Activated gamma-delta T cell treated with Interleukin-2 at 50 U/mL for 16 hours (primary cell): ENCODE measurements at regions not wholly inside any gene's neighbourhood (a gene's known extent, or its start where the extent isn't known, plus 50 kb on each side); places are given as distances from the start of the nearest gene placed in this dataset.
"Not testable (repeated sequence)": the region's sequence is repeated elsewhere in the genome, so short reads cannot be mapped to it uniquely, and the experiment has no call there.

Experiments
- DNase-seq: peaks from one replicate; pipeline ENCODE4 v3.0.0-alpha.2; 2020

GRCh38 chr14:21874167-21874566, 200.5 kb upstream of the OR4E1 start:
- DNase-seq, result peak; percentile 18

- DNase-seq, result peak; percentile 79
Measured at GRCh38 chr14:21868442-21869046, 194.9 kb upstream of the OR4E1 start.

DNA sequence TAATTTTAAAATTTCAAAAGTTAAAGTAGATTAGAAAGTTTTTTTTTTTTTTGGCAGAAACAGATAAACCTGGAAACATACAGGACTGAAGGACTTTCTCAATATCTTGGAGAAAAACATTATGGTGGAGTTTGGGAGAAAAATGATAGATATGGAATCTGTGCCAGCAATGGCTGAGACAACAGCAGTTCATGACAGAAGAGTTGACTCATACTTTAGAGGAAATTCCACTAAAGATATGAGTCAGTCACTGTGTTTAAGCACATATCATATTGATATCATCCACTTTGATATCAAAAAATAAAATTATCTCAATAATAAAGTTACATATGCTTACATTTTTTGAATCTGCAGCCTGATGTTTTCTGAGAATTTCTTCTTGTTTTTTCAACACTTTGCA, 193.9 kb upstream of the OR4E1 start:
- no peak for DNase-seq

DNA sequence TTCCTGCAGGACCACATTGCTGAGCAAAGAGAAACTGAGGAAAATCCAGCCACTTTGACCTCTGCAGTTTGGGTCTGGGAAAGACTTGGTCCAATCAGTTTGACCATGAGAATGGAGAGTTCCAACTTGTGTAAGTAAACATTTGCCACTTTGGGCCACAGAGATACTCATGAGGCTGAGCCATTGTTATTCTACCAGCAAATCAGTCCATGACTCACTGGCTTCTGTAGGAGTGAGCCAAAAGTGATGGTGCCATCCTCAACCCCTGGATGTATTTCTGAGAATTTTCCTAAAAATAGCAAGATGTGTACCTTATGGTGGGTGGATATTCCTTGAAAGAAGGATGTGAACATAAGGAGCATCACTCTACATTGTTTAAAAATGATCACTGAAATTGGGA, 192.9 kb upstream of the OR4E1 start:
- DNase-seq, result no peak

DNA sequence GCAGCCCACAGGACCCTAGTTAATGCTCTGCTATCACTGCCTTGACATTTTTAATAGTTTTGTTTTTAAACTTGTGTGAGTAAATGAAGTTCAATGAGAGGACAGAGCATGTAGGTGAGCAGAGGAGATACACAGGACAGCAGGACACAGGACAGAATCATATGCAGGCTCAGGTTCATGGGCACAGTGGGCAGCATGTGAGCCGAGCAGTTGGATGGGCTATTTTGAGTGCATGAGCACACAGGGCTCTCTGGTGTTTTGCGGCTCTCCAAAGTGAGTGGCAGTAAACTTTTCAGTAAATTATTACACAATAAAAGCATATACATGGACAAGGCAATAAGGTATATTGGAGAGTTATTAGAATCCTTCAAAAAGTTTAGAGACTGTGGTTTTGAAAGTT, 189.7 kb upstream of the OR4E1 start:
- DNase-seq, result no peak

GRCh38 chr14:21861153-21861552, 187.5 kb upstream of the OR4E1 start:
- no peak for DNase-seq

GRCh38 chr14:21860172-21860571, 186.6 kb upstream of the OR4E1 start:
- DNase-seq, result peak; percentile 22

DNA sequence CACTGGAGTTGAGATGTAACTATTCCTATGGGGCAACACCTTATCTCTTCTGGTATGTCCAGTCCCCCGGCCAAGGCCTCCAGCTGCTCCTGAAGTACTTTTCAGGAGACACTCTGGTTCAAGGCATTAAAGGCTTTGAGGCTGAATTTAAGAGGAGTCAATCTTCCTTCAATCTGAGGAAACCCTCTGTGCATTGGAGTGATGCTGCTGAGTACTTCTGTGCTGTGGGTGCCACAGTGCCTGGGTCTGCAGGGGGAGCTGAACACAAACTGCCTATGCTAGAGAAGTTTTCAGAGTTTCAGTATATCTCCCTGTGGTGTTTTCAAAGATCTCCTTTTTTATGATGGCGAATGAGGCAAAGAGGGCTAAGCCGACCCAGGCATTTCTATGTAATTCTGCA, 179.2 kb upstream of the OR4E1 start:
- no peak for DNase-seq

GRCh38 chr14:21852061-21852664, 178.5 kb upstream of the OR4E1 start:
- peak; percentile 69 for DNase-seq

DNA sequence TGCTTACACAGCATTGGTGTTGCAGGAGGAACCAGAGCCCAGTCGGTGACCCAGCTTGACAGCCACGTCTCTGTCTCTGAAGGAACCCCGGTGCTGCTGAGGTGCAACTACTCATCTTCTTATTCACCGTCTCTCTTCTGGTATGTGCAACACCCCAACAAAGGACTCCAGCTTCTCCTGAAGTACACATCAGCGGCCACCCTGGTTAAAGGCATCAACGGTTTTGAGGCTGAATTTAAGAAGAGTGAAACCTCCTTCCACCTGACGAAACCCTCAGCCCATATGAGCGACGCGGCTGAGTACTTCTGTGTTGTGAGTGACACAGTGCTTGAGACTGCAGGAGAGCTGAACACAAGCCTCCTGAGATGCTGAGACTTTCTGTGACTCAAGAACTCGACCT, 173.3 kb upstream of the OR4E1 start:
- not testable (repeated sequence) for DNase-seq

DNA sequence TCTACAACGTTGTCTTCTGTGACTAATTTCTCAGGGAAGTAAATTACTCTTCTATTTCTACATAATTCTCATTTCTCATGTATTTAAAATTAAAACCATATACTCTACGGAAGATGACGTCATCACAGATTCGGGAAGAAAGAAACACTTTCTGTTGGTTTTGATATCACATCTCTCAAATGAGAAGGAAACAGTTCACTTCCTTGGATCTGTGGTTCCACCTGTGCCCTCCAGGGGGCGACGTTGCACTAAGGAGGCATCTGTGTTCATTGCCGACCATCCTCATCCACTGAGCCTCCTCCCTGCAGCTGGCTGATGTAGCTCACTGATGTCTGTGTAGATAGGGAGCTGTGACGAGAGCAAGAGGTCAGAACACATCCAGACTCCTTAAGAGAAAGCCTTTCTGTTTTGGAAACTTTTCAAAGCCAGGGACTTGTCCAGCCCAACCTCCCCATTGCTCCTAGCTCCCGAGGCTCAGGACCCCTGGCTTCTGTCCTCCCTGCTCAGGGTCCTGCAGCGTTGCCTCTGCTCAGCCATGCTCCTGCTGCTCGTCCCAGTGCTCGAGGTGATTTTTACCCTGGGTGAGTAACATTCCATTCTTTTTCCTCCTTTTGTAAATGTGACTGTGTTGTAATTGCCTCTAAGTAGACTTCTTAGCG, 172.7 kb upstream of the OR4E1 start:
- peak; percentile 60 for DNase-seq

- DNase-seq, result no peak
Measured at GRCh38 chr14:21840765-21841164, 167.1 kb upstream of the OR4E1 start.

- no peak for DNase-seq
Measured at GRCh38 chr14:21833836-21834235, 160.2 kb upstream of the OR4E1 start.

GRCh38 chr14:21825845-21826244, 152.2 kb upstream of the OR4E1 start:
- DNase-seq, result no peak

DNA sequence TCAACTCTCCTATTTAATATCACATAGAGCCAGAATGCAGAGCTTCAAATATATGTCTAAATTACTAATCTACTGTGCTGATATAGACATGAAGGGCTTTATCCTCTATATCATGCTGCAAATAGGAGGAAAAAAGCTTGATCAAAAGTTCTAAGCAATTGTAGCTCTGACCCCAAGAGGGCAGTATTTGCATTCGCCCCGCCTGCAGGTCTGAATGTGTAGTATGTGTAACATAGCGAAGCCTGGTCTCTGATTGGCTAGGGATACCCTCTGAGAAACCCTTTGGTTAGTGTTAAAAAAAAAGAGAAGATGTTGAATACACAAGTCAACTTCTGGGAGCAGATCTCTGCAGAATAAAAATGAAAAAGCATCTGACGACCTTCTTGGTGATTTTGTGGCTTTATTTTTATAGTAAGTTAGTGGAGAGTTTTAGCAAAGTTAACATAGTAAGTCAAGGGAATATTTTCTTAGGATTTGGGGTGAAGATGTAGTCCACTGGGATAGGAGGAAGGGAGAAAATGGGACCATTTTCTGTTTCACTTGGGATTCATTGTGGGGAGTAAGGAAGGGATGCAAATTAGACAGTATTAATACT, 151.6 kb upstream of the OR4E1 start:
- peak; percentile 8 for DNase-seq

GRCh38 chr14:21822109-21822508, 148.5 kb upstream of the OR4E1 start:
- no peak for DNase-seq

GRCh38 chr14:21820631-21821030, 147.0 kb upstream of the OR4E1 start:
- DNase-seq, result no peak

DNA sequence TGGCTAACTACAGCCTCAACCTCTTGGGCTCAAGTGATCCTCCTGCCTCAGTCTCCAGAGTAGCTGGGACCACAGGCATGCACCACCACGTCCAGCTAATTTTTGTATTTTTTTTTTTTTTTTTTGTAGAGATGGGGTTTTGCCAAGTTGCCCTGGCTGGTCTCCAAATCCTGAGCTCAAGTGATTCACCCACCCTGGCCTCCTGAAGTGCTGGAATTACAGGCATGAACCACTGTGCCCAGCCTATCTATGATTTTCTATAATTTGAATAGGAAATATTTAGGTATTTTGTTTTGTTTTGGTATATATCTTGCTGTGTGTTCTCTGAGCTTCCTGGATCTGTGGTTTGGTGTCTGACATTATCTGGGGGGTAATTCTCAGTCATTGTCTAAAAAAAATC, 146.3 kb upstream of the OR4E1 start:
- DNase-seq, result not testable (repeated sequence)

- DNase-seq, result not testable (repeated sequence)
Measured at GRCh38 chr14:21817010-21817409, 143.4 kb upstream of the OR4E1 start.

DNA sequence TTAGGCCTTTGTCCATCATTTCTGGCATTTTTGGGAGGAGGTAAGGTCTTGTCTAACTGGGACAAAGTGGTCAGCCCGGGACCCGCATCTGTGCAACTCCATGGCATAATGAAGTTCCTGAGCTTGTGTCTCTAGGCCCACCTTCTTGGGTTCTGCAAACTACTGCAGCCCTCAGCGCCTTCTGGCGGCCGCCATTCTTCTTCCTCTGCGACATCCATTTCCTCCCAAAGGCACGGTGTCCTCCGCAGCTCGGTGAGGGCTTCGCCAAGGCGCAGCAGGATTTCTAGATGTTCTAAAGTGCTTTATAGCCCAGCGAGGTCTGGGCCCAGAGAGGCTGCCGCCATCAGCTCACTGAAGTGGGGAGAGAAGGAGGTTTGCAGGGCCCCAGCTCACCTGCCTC, 134.4 kb upstream of the OR4E1 start:
- DNase-seq, result no peak

DNA sequence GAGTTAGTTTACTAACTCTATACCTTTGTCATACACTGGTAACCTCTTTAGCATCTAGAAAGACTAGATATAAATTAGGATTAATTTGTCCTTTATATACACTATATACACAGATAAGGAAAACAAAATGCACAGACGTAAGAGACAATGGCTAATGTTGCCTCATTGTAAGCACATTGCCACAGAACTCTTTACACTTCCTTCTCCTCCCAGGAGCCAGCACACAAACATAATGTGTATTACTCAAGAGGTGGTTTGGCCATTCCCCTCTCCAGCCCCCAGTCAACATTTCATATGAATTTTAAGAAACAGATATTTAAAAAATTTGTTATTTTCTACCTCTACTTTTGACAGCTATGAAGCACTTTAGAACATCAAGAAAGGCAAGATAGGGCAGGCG, 131.4 kb upstream of the OR4E1 start:
- DNase-seq, result no peak

- no peak for DNase-seq
Measured at GRCh38 chr14:21802441-21802840, 128.8 kb upstream of the OR4E1 start.

GRCh38 chr14:21796916-21797315, 123.3 kb upstream of the OR4E1 start:
- DNase-seq, result no peak

DNA sequence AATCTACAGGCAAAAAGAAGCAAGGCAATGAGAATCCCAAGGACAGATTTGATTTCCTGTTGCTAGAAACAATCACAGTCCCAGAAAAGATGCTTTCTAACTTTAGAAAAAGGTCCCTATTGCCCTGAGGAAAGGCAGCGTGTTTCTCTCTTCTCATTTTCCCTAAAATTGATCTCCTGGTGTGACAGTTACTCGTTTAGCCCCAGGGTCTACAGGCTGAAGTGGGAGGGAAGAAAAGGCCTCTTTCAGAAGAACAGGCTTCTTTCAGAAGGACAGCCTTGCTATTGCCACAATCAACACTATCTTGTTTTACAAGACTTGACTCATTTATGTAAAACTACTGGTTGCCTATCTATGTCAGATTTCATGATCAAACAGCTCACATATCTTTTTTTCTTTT, 121.8 kb upstream of the OR4E1 start:
- DNase-seq, result no peak
